ENCODE measurements at regions not wholly inside any gene's neighbourhood (a gene's known extent, or its start where the extent isn't known, plus 50 kb on each side); places are given as distances from the start of the nearest gene placed in this dataset.

- H3K9me3 ChIP-seq = peaks cover 0 to 39% (median 0%) of the 10 kb centered on the region in 4 donors
- no peak for DNase-seq (ENCODE audit: low spot score in 2 of 2)
- H3K36me3 ChIP-seq = no peaks in the 10 kb centered on the region
- TF ChIP-seq CTCF (IDR thresholded peaks at IDR 0.05) (no peak), EP300 (IDR thresholded peaks at IDR 0.05) (no peak), POLR2A (IDR thresholded peaks at IDR 0.05) (no peak)
- 90 to 92% methylated on average over 19 to 24 of the region's 24 CpGs for WGBS, 2 donors
- H3K4me1 ChIP-seq = no peaks in the 10 kb centered on the region
- no peak overlapping the region for H3K27ac ChIP-seq
- H3K27me3 ChIP-seq = no peaks in the 10 kb centered on the region
- no peak overlapping the region for H3K4me3 ChIP-seq
Measured at GRCh38 chr5:2370626-2371418, 380.7 kb downstream of the IRX2 start.

DNA sequence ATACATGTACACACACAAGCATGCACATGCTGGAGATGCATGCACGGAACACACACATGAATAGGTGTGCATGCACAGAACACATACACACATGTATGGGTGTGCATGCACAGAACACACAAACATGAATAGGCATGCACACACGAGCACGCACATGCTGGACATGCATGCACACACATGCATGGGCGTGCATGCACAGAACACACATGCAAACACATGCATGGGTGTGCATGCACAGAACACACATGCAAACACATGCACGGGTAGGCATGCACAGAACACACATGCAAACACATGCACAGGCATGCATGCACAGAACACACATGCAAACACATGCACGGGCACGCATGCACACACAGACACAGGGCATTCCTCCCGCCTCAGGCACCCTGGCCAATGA lies 382.3 kb downstream of the IRX2 start:
- 83 to 86% methylated on average over 6 to 8 of the region's 8 CpGs for WGBS, 2 donors

DNA sequence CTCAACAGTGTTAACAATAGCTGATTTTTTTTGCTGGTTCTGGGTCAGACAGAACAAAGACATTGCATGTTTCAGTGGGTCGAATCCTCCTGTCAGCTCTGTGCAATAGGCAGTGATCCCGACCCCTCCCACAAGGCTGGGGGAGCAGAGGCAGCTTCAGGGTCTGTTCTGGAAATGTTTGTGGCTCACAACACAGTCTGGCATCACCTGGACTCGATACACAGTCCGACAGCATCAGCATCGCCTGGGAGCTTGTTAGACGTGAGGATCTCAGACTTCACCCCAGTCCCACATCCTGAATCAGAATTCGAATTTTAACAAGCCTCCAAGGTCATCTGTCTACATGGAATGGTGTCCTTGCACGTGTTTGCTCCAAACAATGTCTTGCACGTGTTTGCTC lies 384.7 kb downstream of the IRX2 start:
- DNase-seq (ENCODE audit: low spot score in 2 of 2) = no peak
- WGBS, 2 donors = 65 to 73% methylated on average over 9 of the region's 9 CpGs
- H3K4me1 ChIP-seq = no peaks in the 10 kb centered on the region

More for the DNA sequence above, 382.3 kb downstream of the IRX2 start:
- no peaks in the 10 kb centered on the region for H3K27me3 ChIP-seq
- no peak for TF ChIP-seq POLR2A (IDR thresholded peaks at IDR 0.05)
- no peak for TF ChIP-seq EP300 (IDR thresholded peaks at IDR 0.05)
- TF ChIP-seq CTCF (IDR thresholded peaks at IDR 0.05) = no peak
- no peaks in the 10 kb centered on the region for H3K36me3 ChIP-seq
- H3K4me1 ChIP-seq = no peaks in the 10 kb centered on the region
- peaks cover 0 to 53% (median 2%) of the 10 kb centered on the region in 4 donors for H3K9me3 ChIP-seq
- H3K27ac ChIP-seq = no peak overlapping the region
- DNase-seq (ENCODE audit: low spot score in 2 of 2) = no peak
- no peak overlapping the region for H3K4me3 ChIP-seq

DNA sequence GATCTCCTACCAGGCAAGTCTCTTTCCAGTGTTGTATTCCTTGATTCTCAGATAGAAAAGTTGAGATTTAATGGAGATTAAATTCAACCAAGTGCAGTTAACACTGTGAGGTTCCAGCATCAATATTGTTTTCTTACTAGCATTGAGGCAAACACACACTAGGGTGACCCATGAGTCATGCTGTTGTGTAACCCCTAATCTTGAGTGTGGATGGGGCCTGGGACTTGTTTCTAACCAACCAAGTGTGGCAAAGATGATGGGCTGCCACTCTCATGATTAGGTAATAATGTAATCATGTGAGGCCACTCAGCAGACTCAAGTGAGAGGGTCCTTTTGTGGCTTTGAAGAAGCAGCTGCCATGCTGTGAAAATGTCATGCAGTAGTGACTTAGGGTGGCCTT lies 394.2 kb downstream of the IRX2 start:
- H3K4me3 ChIP-seq = no peak overlapping the region
- peaks cover 0 to 9% (median 0%) of the 10 kb centered on the region in 4 donors for H3K9me3 ChIP-seq
- no peak for DNase-seq (ENCODE audit: low spot score in 2 of 2)

More for the DNA sequence above, 384.7 kb downstream of the IRX2 start:
- Histone ChIP-seq H3K36me3 (no peaks in the 10 kb centered on the region), H3K27me3 (no peaks in the 10 kb centered on the region), H3K27ac (no peak overlapping the region), H3K4me3 (no peak overlapping the region), H3K9me3 (peaks cover 0 to 57% (median 2%) of the 10 kb centered on the region in 4 donors)
- no peak for TF ChIP-seq EP300 (IDR thresholded peaks at IDR 0.05)
- no peak for TF ChIP-seq CTCF (IDR thresholded peaks at IDR 0.05)
- no peak for TF ChIP-seq POLR2A (IDR thresholded peaks at IDR 0.05)

More for the DNA sequence above, 394.2 kb downstream of the IRX2 start:
- H3K27me3 ChIP-seq = no peaks in the 10 kb centered on the region
- no peaks in the 10 kb centered on the region for H3K4me1 ChIP-seq
- H3K36me3 ChIP-seq = no peaks in the 10 kb centered on the region
- no peak for TF ChIP-seq CTCF (IDR thresholded peaks at IDR 0.05)
- TF ChIP-seq POLR2A (IDR thresholded peaks at IDR 0.05) = no peak
- no peak for TF ChIP-seq EP300 (IDR thresholded peaks at IDR 0.05)
- H3K27ac ChIP-seq = no peak overlapping the region
